HepG2 (cell line): ENCODE measurements at regions not wholly inside any gene's neighbourhood (a gene's known extent, or its start where the extent isn't known, plus 50 kb on each side); places are given as distances from the start of the nearest gene placed in this dataset.
A peak's percentile ranks its signal among the peaks of the same experiment; 100 is the strongest.
"Not testable (repeated sequence)": the region's sequence is repeated elsewhere in the genome, so short reads cannot be mapped to it uniquely, and the experiment has no call there.

Source experiments
- ATAC-seq: fragments of 200-7000 bp; cut with Tn5 transposase; 3 replicates; pipeline ENCODE4 v1.9.1; 2020; ENCODE audit warnings: mild to moderate bottlenecking, moderate library complexity
- BruUV-seq: library from RNA; stranded (reverse); fragments of 400-500 nt; replicated peaks from 2 replicates; lab custom pipeline; 2021; lab: Mats Ljungman, UMichigan
- CTCF ChIA-PET: fragments of 300-600 bp; formaldehyde crosslinking; extraction: SDS; loops from one replicate; lab custom pipeline; 2021; ENCODE audit warnings: low total read pairs, inconsistent platforms, low intra/inter-chr PET ratio; lab: Yijun Ruan, JAX
- POLR2A ChIA-PET: fragments of 350-600 bp; sonication (Branson Sonifier 250); formaldehyde crosslinking; loops from one replicate; lab custom pipeline; 2020; ENCODE audit warnings: antibody characterized with exemption, inconsistent platforms; lab: Yijun Ruan, JAX
- DNase-seq: peaks from one replicate; pipeline ENCODE4 v3.0.0-alpha.2; 2015; ENCODE audit warnings: low spot score
- FAIRE-seq: peaks from 3 replicates; lab custom pipeline; 2011; peaks lifted over from hg19 to GRCh38; lab: Jason Lieb, UNC
- H2AFZ ChIP-seq: one replicate; pipeline ENCODE4 v1.6.1; 2011; ENCODE audit warnings: low read length, inconsistent platforms
- H3K27ac ChIP-seq: fragments of 300-600 bp; 3 replicates; pipeline ENCODE4 v1.8.0; 2011; ENCODE audit warnings: mixed run types, mild to moderate bottlenecking, mixed read lengths, low read length, inconsistent platforms; ENCODE audit not compliant: insufficient read depth; ENCODE audit errors: extremely low read length
- H3K27me3 ChIP-seq, 2 experiments: fragments of 200-600 bp in 1 of 2; 2 replicates in 1 of 2; 3 replicates in 1 of 2; pipeline versions ENCODE4 v1.6.0 to v1.8.0; 2011; ENCODE audit warnings: low read length in 2 of 2, mild to moderate bottlenecking in 2 of 2, moderate library complexity in 2 of 2, inconsistent platforms in 1 of 2; ENCODE audit not compliant: insufficient read depth in 2 of 2, control insufficient read depth in 1 of 2
- H3K36me3 ChIP-seq, 2 experiments: fragments of 200-600 bp in 1 of 2; replicated peaks in 1 of 2; 2 replicates in 1 of 2; 3 replicates in 1 of 2; pipeline versions ENCODE4 v1.5.1 to v1.8.0; 2011; ENCODE audit warnings: low read length in 2 of 2, inconsistent platforms in 1 of 2; ENCODE audit not compliant: insufficient read depth in 2 of 2, control insufficient read depth in 1 of 2
- H3K4me1 ChIP-seq: 2 replicates; pipeline ENCODE4 v1.5.1; 2012; ENCODE audit warnings: low read length, inconsistent platforms; ENCODE audit not compliant: insufficient read depth
- H3K4me2 ChIP-seq: 2 replicates; pipeline ENCODE4 v1.6.0; 2011; ENCODE audit warnings: low read depth, low read length, inconsistent platforms
- H3K4me3 ChIP-seq, 3 experiments: fragments of 200-600 bp in 1 of 3; sonication (generic), shearing (Covaris generic) in 1 of 3; replicated peaks in 1 of 3; 2 replicates each; pipeline ENCODE4 v1.5.1; 2011 to 2016; ENCODE audit warnings: low read length in 3 of 3, inconsistent platforms in 2 of 3, low read depth in 2 of 3, mild to moderate bottlenecking in 2 of 3, control low read depth in 1 of 3, mixed read lengths in 1 of 3; ENCODE audit not compliant: insufficient read depth in 1 of 3
- H3K79me2 ChIP-seq: one replicate; pipeline ENCODE4 v1.6.1; 2011; ENCODE audit warnings: low read length, inconsistent platforms; ENCODE audit not compliant: insufficient read depth
- H3K9ac ChIP-seq: 2 replicates; pipeline ENCODE4 v1.6.0; 2011; ENCODE audit warnings: mild to moderate bottlenecking, low read depth, low read length, inconsistent platforms; ENCODE audit not compliant: insufficient read depth
- H3K9me3 ChIP-seq: 2 replicates; pipeline ENCODE4 v1.5.1; 2012; ENCODE audit warnings: mild to moderate bottlenecking, low read length
- H4K20me1 ChIP-seq: 2 replicates; pipeline ENCODE4 v1.6.0; 2011; ENCODE audit warnings: inconsistent platforms, mild to moderate bottlenecking, low read length, moderate library complexity; ENCODE audit not compliant: insufficient read depth
- CREB1 ChIP-seq, 2 experiments: fragments of 450-650 bp in 1 of 2; IDR thresholded peaks; 2 replicates each; pipeline ENCODE4 v1.6.1; 2016 to 2017; ENCODE audit warnings: control low read depth in 1 of 2, mild to moderate bottlenecking in 1 of 2, missing compliant biosample characterization in 1 of 2, missing genetic modification characterization in 1 of 2
- MAFF ChIP-seq: IDR thresholded peaks from 2 replicates; pipeline ENCODE4 v1.6.1; 2011; ENCODE audit warnings: low read depth, low read length, improper control_type of control experiment
- MAFK ChIP-seq, 2 experiments: IDR thresholded peaks in 1 of 2; conservative IDR thresholded peaks in 1 of 2; 2 replicates each; pipeline ENCODE4 v1.6.1; 2011; ENCODE audit warnings: improper control_type of control experiment in 2 of 2, low read length in 2 of 2
- SCMH1 ChIP-seq: sonication (generic); formaldehyde crosslinking; IDR thresholded peaks from 2 replicates; pipeline ENCODE4 v1.9.0; 2021; ENCODE audit warnings: missing genetic modification reagents, mild to moderate bottlenecking, borderline replicate concordance
- ZNF225 ChIP-seq: sonication (generic); formaldehyde crosslinking; IDR thresholded peaks from 2 replicates; pipeline ENCODE4 v1.4.0; 2020; ENCODE audit warnings: mild to moderate bottlenecking, missing genetic modification reagents
- WGBS: methylation state at CpG from one replicate; pipeline ENCODE4 v1.1.6; 2017; ENCODE audit warnings: low lambda C conversion rate; 5-methylcytosine and 5-hydroxymethylcytosine counted together
- in situ Hi-C: cut with HindIII; loops from 2 replicates; pipeline ENCODE4 v1.10.0; 2017; ENCODE audit warnings: low pct_unique_long_range_greater_than_20kb; ENCODE audit not compliant: extremely low pct_ligation_motif_present
- intact Hi-C: fragments of 100-400 bp; cut with micrococcal nuclease; formaldehyde crosslinking; loops from one replicate; pipeline ENCODE4 v1.10.0; 2022; ENCODE audit not compliant: unreplicated experiment
- TF ChIP-seq, protein P1 (sequence below): sonication (generic); formaldehyde crosslinking; IDR thresholded peaks from 2 replicates; pipeline ENCODE4 v1.4.0; 2020; ENCODE audit warnings: missing genetic modification reagents

DNA sequence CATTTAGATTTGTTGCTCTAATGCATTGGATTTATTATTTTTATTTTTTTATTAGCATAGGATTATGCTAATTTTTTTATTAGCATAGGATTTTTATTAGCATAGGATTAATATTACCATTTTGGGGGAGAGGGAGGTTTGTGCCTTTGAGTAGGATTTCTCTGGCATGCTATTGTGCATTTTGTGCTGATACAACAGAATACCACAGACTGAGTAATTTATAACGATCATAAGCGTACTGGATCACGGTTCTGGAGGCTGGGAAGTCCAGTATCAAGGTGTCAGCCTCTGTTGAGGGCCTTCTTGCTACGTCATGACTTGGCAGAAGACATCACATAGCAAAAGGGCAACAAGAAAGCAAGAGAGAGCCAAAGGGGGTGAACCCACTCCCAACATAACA lies 187.5 kb downstream of the XPNPEP1 start:
- H3K9ac ChIP-seq: no peak overlapping the region
- no peaks in the 10 kb centered on the region for H3K4me1 ChIP-seq
- no peaks in the 10 kb centered on the region for H3K9me3 ChIP-seq
- no peaks in the 10 kb centered on the region for H3K36me3 ChIP-seq
- CTCF ChIA-PET: no interaction called here
- DNase-seq: no peak
- H4K20me1 ChIP-seq: no peaks in the 10 kb centered on the region
- POLR2A ChIA-PET: no interaction called here
- H3K79me2 ChIP-seq: no peaks in the 10 kb centered on the region
- in situ Hi-C loops: no loop called here
- WGBS: 0% methylated on average over 4 of the region's 4 CpGs
- no peak overlapping the region for H2AFZ ChIP-seq
- no TSS peak for BruUV-seq
- TF ChIP-seq SCMH1 (CRISPR knock-in tag): no peak
- peak; percentile 50 for TF ChIP-seq MAFF
- peak; percentile 35; the same call in 1 of the 2 replicates for TF ChIP-seq CREB1 (IDR thresholded peaks at IDR 0.05)
- TF ChIP-seq CREB1 (CRISPR knock-in tag; IDR thresholded peaks at IDR 0.05): no peak
- TF ChIP-seq MAFK (conservative IDR thresholded peaks at IDR 0.05 in 1 of 2, IDR thresholded peaks at IDR 0.05 in 1 of 2; ENCODE audit: low read length in 2 of 2): peak; percentile 53 to 74; a peak in 3 of 4 replicates
- intact Hi-C loops: no loop called here
- no peaks in the 10 kb centered on the region; a peak in 1 of 5 replicates for H3K27me3 ChIP-seq
- no peak for ATAC-seq
- H3K27ac ChIP-seq: no peak overlapping the region
- no peak for FAIRE-seq
- no peak overlapping the region for H3K4me3 ChIP-seq
- no peak overlapping the region for H3K4me2 ChIP-seq

DNA sequence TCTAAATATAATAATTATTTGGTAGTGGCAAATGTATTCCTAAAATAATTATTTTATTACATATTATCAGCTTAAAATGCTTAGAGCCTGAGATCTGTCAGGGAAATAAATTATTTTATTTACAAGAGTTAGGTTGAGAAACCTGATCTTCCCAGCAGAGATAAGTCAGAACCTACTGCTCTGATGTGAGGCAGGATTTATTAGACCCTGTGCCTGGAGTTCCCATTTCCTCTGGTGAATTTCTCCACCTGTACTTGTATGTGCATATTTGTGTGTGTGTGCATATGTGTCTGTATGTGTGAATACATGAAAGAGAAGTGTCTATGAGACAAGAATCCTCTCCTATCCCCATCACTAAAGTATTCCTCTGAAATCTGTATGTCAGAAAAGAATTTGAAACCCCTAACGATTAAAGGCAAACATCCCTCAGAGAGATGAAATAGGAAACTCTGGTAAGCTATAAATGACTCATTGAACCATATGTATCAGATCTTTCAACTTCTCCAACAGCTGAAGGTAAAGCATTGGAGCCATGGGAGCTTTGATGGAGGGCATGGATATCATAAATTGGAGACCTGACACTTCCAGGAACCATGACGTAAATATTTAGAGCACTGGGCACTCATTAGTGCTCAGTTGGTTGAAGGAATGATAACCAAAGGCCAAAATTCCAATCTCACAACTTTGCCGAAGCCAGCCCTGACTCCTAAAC lies 190.9 kb downstream of the XPNPEP1 start:
- no peak overlapping the region for H3K9ac ChIP-seq
- H3K36me3 ChIP-seq: no peaks in the 10 kb centered on the region
- TF ChIP-seq ZNF225: no peak
- TF ChIP-seq, protein P1, sequence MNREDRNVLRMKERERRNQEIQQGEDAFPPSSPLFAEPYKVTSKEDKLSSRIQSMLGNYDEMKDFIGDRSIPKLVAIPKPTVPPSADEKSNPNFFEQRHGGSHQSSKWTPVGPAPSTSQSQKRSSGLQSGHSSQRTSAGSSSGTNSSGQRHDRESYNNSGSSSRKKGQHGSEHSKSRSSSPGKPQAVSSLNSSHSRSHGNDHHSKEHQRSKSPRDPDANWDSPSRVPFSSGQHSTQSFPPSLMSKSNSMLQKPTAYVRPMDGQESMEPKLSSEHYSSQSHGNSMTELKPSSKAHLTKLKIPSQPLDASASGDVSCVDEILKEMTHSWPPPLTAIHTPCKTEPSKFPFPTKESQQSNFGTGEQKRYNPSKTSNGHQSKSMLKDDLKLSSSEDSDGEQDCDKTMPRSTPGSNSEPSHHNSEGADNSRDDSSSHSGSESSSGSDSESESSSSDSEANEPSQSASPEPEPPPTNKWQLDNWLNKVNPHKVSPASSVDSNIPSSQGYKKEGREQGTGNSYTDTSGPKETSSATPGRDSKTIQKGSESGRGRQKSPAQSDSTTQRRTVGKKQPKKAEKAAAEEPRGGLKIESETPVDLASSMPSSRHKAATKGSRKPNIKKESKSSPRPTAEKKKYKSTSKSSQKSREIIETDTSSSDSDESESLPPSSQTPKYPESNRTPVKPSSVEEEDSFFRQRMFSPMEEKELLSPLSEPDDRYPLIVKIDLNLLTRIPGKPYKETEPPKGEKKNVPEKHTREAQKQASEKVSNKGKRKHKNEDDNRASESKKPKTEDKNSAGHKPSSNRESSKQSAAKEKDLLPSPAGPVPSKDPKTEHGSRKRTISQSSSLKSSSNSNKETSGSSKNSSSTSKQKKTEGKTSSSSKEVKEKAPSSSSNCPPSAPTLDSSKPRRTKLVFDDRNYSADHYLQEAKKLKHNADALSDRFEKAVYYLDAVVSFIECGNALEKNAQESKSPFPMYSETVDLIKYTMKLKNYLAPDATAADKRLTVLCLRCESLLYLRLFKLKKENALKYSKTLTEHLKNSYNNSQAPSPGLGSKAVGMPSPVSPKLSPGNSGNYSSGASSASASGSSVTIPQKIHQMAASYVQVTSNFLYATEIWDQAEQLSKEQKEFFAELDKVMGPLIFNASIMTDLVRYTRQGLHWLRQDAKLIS (CRISPR knock-in tag): no peak
- POLR2A ChIA-PET: no interaction called here
- H3K4me2 ChIP-seq: no peak overlapping the region
- FAIRE-seq (no peak), ATAC-seq (no peak), DNase-seq (no peak)
- no peaks in the 10 kb centered on the region for H3K27me3 ChIP-seq
- H2AFZ ChIP-seq: no peak overlapping the region
- no peaks in the 10 kb centered on the region for H4K20me1 ChIP-seq
- intact Hi-C loops (no loop called here), in situ Hi-C loops (no loop called here)
- H3K79me2 ChIP-seq: no peaks in the 10 kb centered on the region
- H3K4me1 ChIP-seq: no peaks in the 10 kb centered on the region
- no peak overlapping the region for H3K4me3 ChIP-seq
- CTCF ChIA-PET: no interaction called here
- H3K9me3 ChIP-seq: no peaks in the 10 kb centered on the region
- 0% methylated on average over 3 of the region's 3 CpGs for whole genome bisulfite sequencing
- no peak overlapping the region for H3K27ac ChIP-seq
- BruUV-seq: no TSS peak

DNA sequence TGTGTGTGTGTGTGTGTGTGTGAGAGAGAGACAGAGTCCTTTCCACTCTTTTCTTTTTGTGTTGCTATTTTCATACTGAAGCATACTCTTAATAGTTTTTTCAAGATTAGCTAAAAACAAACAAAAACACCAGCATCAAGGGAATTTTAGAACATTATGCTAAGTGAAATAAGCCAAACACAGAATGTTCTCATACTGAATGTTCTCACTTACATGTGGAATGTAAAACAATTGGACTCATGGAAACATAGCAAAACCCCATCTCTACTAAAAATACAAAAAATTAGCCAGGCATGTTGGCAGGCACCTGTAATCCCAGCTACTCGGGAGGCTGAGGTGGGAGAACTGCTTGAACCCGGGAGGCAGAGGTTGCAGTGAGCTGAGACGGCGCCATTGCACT lies 193.4 kb downstream of the XPNPEP1 start:
- H3K79me2 ChIP-seq, FAIRE-seq, POLR2A ChIA-PET, H3K36me3 ChIP-seq, H2AFZ ChIP-seq, H3K9ac ChIP-seq, in situ Hi-C loops, H4K20me1 ChIP-seq, H3K4me2 ChIP-seq, H3K4me3 ChIP-seq, CTCF ChIA-PET, DNase-seq, H3K27me3 ChIP-seq, intact Hi-C loops, H3K27ac ChIP-seq, ATAC-seq, BruUV-seq, H3K9me3 ChIP-seq, H3K4me1 ChIP-seq: not testable (repeated sequence)
- 4% methylated on average over 4 of the region's 4 CpGs for WGBS
